GM12892 (cell line): ENCODE measurements at regions not wholly inside any gene's neighbourhood (a gene's known extent, or its start where the extent isn't known, plus 50 kb on each side); places are given as distances from the start of the nearest gene placed in this dataset.
"Not testable (repeated sequence)": the region's sequence is repeated elsewhere in the genome, so short reads cannot be mapped to it uniquely, and the experiment has no call there.

Experiments
- DNase-seq: peaks from one replicate; pipeline ENCODE4 v3.0.0; 2011; ENCODE audit not compliant: insufficient read length
- FAIRE-seq: peaks from 2 replicates; lab custom pipeline; 2011; peaks lifted over from hg19 to GRCh38; lab: Jason Lieb, UNC
- POLR2A ChIP-seq: IDR thresholded peaks from 2 replicates; pipeline ENCODE4 v1.6.1; 2011; ENCODE audit warnings: low read depth, low read length, control low read depth
- POLR2AphosphoS5 ChIP-seq: IDR thresholded peaks from 2 replicates; pipeline ENCODE4 v1.6.1; 2011; ENCODE audit warnings: low read depth, low read length, control low read depth
- TAF1 ChIP-seq: IDR thresholded peaks from 2 replicates; pipeline ENCODE4 v1.6.1; 2011; ENCODE audit warnings: low read depth, mild to moderate bottlenecking, control low read depth, low read length, borderline replicate concordance

- no peak for DNase-seq
- peak; percentile 64 for FAIRE-seq
- no peak for TF ChIP-seq POLR2AphosphoS5
- TF ChIP-seq TAF1: no peak
- no peak for TF ChIP-seq POLR2A
Measured at GRCh38 chr13:40043764-40044163, 388.3 kb downstream of the COG6 start.

- FAIRE-seq: peak; percentile 88
- TF ChIP-seq POLR2AphosphoS5 (no peak), TAF1 (no peak), POLR2A (no peak)
- DNase-seq: no peak
Measured at GRCh38 chr13:40047322-40047771, 391.9 kb downstream of the COG6 start.

- TF ChIP-seq TAF1: no peak
- no peak for TF ChIP-seq POLR2A
- no peak for TF ChIP-seq POLR2AphosphoS5
- DNase-seq: no peak
- FAIRE-seq: peak; percentile 56
Measured at GRCh38 chr13:40048551-40048950, 393.1 kb downstream of the COG6 start.

- TF ChIP-seq POLR2A (no peak), POLR2AphosphoS5 (no peak), TAF1 (no peak)
- no peak for FAIRE-seq
- no peak for DNase-seq
Measured at GRCh38 chr13:40052954-40053353, 397.5 kb downstream of the COG6 start.

GRCh38 chr13:40053401-40053800 lies 397.9 kb downstream of the COG6 start:
- TF ChIP-seq POLR2A (no peak), POLR2AphosphoS5 (no peak), TAF1 (no peak)
- no peak for DNase-seq
- peak; percentile 51 for FAIRE-seq

GRCh38 chr13:40054422-40054821 lies 399.0 kb downstream of the COG6 start:
- FAIRE-seq: peak; percentile 86

GRCh38 chr13:40056898-40057619 lies 401.6 kb downstream of the COG6 start:
- DNase-seq (no peak), FAIRE-seq (no peak)
- TF ChIP-seq TAF1 (no peak), POLR2A (no peak), POLR2AphosphoS5 (no peak)

More at GRCh38 chr13:40054422-40054821, 399.0 kb downstream of the COG6 start:
- DNase-seq: not testable (repeated sequence)

GRCh38 chr13:40058757-40059236 lies 403.3 kb downstream of the COG6 start:
- peak; percentile 38 for FAIRE-seq
- DNase-seq: no peak
- TF ChIP-seq POLR2AphosphoS5 (no peak), TAF1 (no peak), POLR2A (no peak)

GRCh38 chr13:40059540-40060232 lies 404.2 kb downstream of the COG6 start:
- no peak for TF ChIP-seq TAF1
- no peak for TF ChIP-seq POLR2AphosphoS5
- TF ChIP-seq POLR2A: no peak
- FAIRE-seq (peak; percentile 58), DNase-seq (no peak)

- DNase-seq (peak; percentile 15), FAIRE-seq (peak; percentile 65)
- TF ChIP-seq POLR2A: no peak
- TF ChIP-seq POLR2AphosphoS5: no peak
- no peak for TF ChIP-seq TAF1
Measured at GRCh38 chr13:40060296-40061007, 405.0 kb downstream of the COG6 start.
